ENCODE measurements at regions not wholly inside any gene's neighbourhood (a gene's known extent, or its start where the extent isn't known, plus 50 kb on each side); places are given as distances from the start of the nearest gene placed in this dataset.

- Histone ChIP-seq H3K36me3 (no peaks in the 10 kb centered on the region), H3K27me3 (no peaks in the 10 kb centered on the region), H3K4me3 (no peak overlapping the region), H3K9me3 (no peaks in the 10 kb centered on the region), H3K4me1 (no peaks in the 10 kb centered on the region), H3K27ac (no peak overlapping the region)
- intact Hi-C loops (cut with DNase I), result no loop called here
- TF ChIP-seq POLR2A (IDR thresholded peaks at IDR 0.05) (no peak), CTCF (IDR thresholded peaks at IDR 0.05) (no peak)
- no peak for DNase-seq
- 81 to 84% methylated on average over 2 of the region's 2 CpGs for WGBS, 2 donors
Observed at GRCh38 chr2:180583441-180584140, 396.8 kb upstream of the UBE2E3 start.

- TF ChIP-seq POLR2A (IDR thresholded peaks at IDR 0.05) (no peak), CTCF (IDR thresholded peaks at IDR 0.05) (no peak)
- H3K27me3 ChIP-seq, result no peaks in the 10 kb centered on the region
- H3K9me3 ChIP-seq, result no peaks in the 10 kb centered on the region
- no peak overlapping the region for H3K27ac ChIP-seq
- no peak for DNase-seq
- no peaks in the 10 kb centered on the region for H3K4me1 ChIP-seq
- no peaks in the 10 kb centered on the region for H3K36me3 ChIP-seq
- intact Hi-C loops (cut with DNase I), result no loop called here
- 79 to 86% methylated on average over 2 of the region's 2 CpGs for WGBS, 2 donors
- H3K4me3 ChIP-seq, result no peak overlapping the region
Observed at GRCh38 chr2:180579388-180579787, 401.0 kb upstream of the UBE2E3 start.

- Histone ChIP-seq H3K27me3 (no peaks in the 10 kb centered on the region), H3K4me1 (peaks cover 0 to 6% (median 0%) of the 10 kb centered on the region in 3 donors), H3K36me3 (no peaks in the 10 kb centered on the region), H3K9me3 (no peaks in the 10 kb centered on the region), H3K27ac (no peak overlapping the region), H3K4me3 (no peak overlapping the region)
- TF ChIP-seq CTCF (IDR thresholded peaks at IDR 0.05), result no peak
- TF ChIP-seq POLR2A (IDR thresholded peaks at IDR 0.05), result no peak
- DNase-seq, result no peak
- intact Hi-C loops (cut with DNase I), result no loop called here
- 82 to 93% methylated on average over 1 of the region's 1 CpG for WGBS, 2 donors
Observed at GRCh38 chr2:180578441-180578840, 402.0 kb upstream of the UBE2E3 start.

- DNase-seq, result no peak
- 36 to 51% methylated on average over 3 of the region's 3 CpGs for WGBS, 2 donors
Observed at GRCh38 chr2:180577567-180577966, 402.8 kb upstream of the UBE2E3 start.

GRCh38 chr2:180573951-180574350 is 406.5 kb upstream of the UBE2E3 start:
- 29 to 40% methylated on average over 2 to 3 of the region's 3 CpGs for WGBS, 2 donors
- no peak overlapping the region for H3K4me3 ChIP-seq
- TF ChIP-seq POLR2A (IDR thresholded peaks at IDR 0.05) (no peak), CTCF (IDR thresholded peaks at IDR 0.05) (no peak)
- intact Hi-C loops (cut with DNase I), result no loop called here
- no peak for DNase-seq
- no peaks in the 10 kb centered on the region for H3K9me3 ChIP-seq
- H3K27me3 ChIP-seq, result no peaks in the 10 kb centered on the region
- H3K27ac ChIP-seq, result no peak overlapping the region
- peaks cover 0 to 6% (median 0%) of the 10 kb centered on the region in 3 donors for H3K4me1 ChIP-seq
- no peaks in the 10 kb centered on the region for H3K36me3 ChIP-seq

More at GRCh38 chr2:180577567-180577966, 402.8 kb upstream of the UBE2E3 start:
- intact Hi-C loops (cut with DNase I), result no loop called here
- no peak for TF ChIP-seq CTCF (IDR thresholded peaks at IDR 0.05)
- no peak for TF ChIP-seq POLR2A (IDR thresholded peaks at IDR 0.05)
- Histone ChIP-seq H3K9me3 (no peaks in the 10 kb centered on the region), H3K4me3 (no peak overlapping the region), H3K27ac (no peak overlapping the region), H3K27me3 (no peaks in the 10 kb centered on the region), H3K36me3 (no peaks in the 10 kb centered on the region), H3K4me1 (peaks cover 0 to 6% (median 0%) of the 10 kb centered on the region in 3 donors)
